H9 (cell line): ENCODE measurements at regions not wholly inside any gene's neighbourhood (a gene's known extent, or its start where the extent isn't known, plus 50 kb on each side); places are given as distances from the start of the nearest gene placed in this dataset.

Experiments
- DNase-seq: peaks from one replicate; pipeline ENCODE4 v3.0.0-alpha.2; 2017
- H2AFZ ChIP-seq: one replicate; pipeline ENCODE4 v1.6.1; 2013; ENCODE audit warnings: mild to moderate bottlenecking, low read length, control low read depth, moderate library complexity
- H2AK5ac ChIP-seq: 2 replicates; pipeline ENCODE4 v1.6.1; 2013; ENCODE audit warnings: low read length, control low read depth, mixed read lengths; ENCODE audit not compliant: insufficient read length
- H2BK120ac ChIP-seq: one replicate; pipeline ENCODE4 v1.6.1; 2013; ENCODE audit warnings: low read depth, mild to moderate bottlenecking, low read length, control low read depth, inconsistent platforms; ENCODE audit not compliant: poor library complexity, severe bottlenecking
- H2BK12ac ChIP-seq: 2 replicates; pipeline ENCODE4 v1.6.1; 2013; ENCODE audit warnings: low read length, control low read depth, mixed read lengths, low read depth; ENCODE audit not compliant: insufficient read length
- H2BK15ac ChIP-seq: 2 replicates; pipeline ENCODE4 v1.6.1; 2013; ENCODE audit warnings: low read depth, low read length, control low read depth
- H2BK20ac ChIP-seq: one replicate; pipeline ENCODE4 v1.6.1; 2013; ENCODE audit warnings: low read depth, mild to moderate bottlenecking, low read length, control low read depth, inconsistent platforms; ENCODE audit not compliant: poor library complexity, severe bottlenecking
- H2BK5ac ChIP-seq: 2 replicates; pipeline ENCODE4 v1.6.1; 2013; ENCODE audit warnings: low read length, control low read depth, mixed read lengths; ENCODE audit not compliant: insufficient read length
- H3K14ac ChIP-seq: 2 replicates; pipeline ENCODE4 v1.6.1; 2013; ENCODE audit warnings: low read length, control low read depth; ENCODE audit not compliant: insufficient read depth
- H3K18ac ChIP-seq: 2 replicates; pipeline ENCODE4 v1.6.1; 2013; ENCODE audit warnings: low read depth, mild to moderate bottlenecking, mixed read lengths, low read length, control low read depth; ENCODE audit not compliant: insufficient read length
- H3K23ac ChIP-seq: 2 replicates; pipeline ENCODE4 v1.6.1; 2013; ENCODE audit warnings: low read length, control low read depth, mixed read lengths, low read depth; ENCODE audit not compliant: insufficient read length
- H3K23me2 ChIP-seq: 2 replicates; pipeline ENCODE4 v1.6.1; 2013; ENCODE audit warnings: low read depth, mild to moderate bottlenecking, mixed read lengths, low read length, control low read depth; ENCODE audit not compliant: insufficient read length, poor library complexity, severe bottlenecking
- H3K27ac ChIP-seq: 2 replicates; pipeline ENCODE4 v1.5.1; 2013; ENCODE audit warnings: low read length, control low read depth, mixed read lengths, low read depth; ENCODE audit not compliant: insufficient read length
- H3K27me3 ChIP-seq: 2 replicates; pipeline ENCODE4 v1.6.1; 2013; ENCODE audit warnings: low read length, control low read depth, inconsistent platforms; ENCODE audit not compliant: insufficient read depth
- H3K4ac ChIP-seq: 2 replicates; pipeline ENCODE4 v1.6.1; 2013; ENCODE audit warnings: low read depth, mild to moderate bottlenecking, control low read depth, inconsistent platforms, low read length, moderate library complexity
- H3K4me1 ChIP-seq: 2 replicates; pipeline ENCODE4 v1.6.1; 2013; ENCODE audit warnings: low read length, control low read depth, inconsistent platforms; ENCODE audit not compliant: insufficient read depth
- H3K4me2 ChIP-seq: 2 replicates; pipeline ENCODE4 v1.6.1; 2013; ENCODE audit warnings: low read length, control low read depth, mixed read lengths; ENCODE audit not compliant: insufficient read length, insufficient read depth
- H3K56ac ChIP-seq: 2 replicates; pipeline ENCODE4 v1.6.1; 2013; ENCODE audit warnings: low read depth, mild to moderate bottlenecking, mixed read lengths, low read length, control low read depth; ENCODE audit not compliant: insufficient read length
- H3K79me1 ChIP-seq: 2 replicates; pipeline ENCODE4 v1.6.1; 2013; ENCODE audit warnings: low read depth, mild to moderate bottlenecking, moderate library complexity, low read length, control low read depth, inconsistent platforms; ENCODE audit not compliant: insufficient read depth, poor library complexity, severe bottlenecking
- H3K79me2 ChIP-seq: 2 replicates; pipeline ENCODE4 v1.6.1; 2013; ENCODE audit warnings: low read length, control low read depth, inconsistent platforms; ENCODE audit not compliant: insufficient read depth
- H3K9ac ChIP-seq: 2 replicates; pipeline ENCODE4 v1.6.1; 2013; ENCODE audit warnings: low read length, control low read depth, mixed read lengths; ENCODE audit not compliant: insufficient read length; ENCODE audit errors: extremely low read depth
- H3K9me3 ChIP-seq: one replicate; pipeline ENCODE4 v1.6.1; 2013; ENCODE audit warnings: low read depth, low read length, inconsistent platforms; ENCODE audit not compliant: control insufficient read depth
- H3T11ph ChIP-seq: one replicate; pipeline ENCODE4 v1.6.1; 2013; ENCODE audit warnings: mild to moderate bottlenecking, low read length, control low read depth, inconsistent platforms
- H4K20me1 ChIP-seq: one replicate; pipeline ENCODE4 v1.6.1; 2013; ENCODE audit not compliant: control insufficient read depth, insufficient read length, insufficient read depth
- H4K5ac ChIP-seq: 2 replicates; pipeline ENCODE4 v1.6.1; 2013; ENCODE audit warnings: low read depth, mild to moderate bottlenecking, mixed read lengths, low read length, control low read depth; ENCODE audit not compliant: insufficient read length
- H4K8ac ChIP-seq: replicated peaks from 2 replicates; pipeline ENCODE4 v1.6.1; 2013; ENCODE audit warnings: low read length, control low read depth, mixed read lengths, low read depth; ENCODE audit not compliant: insufficient read length
- H4K91ac ChIP-seq: 2 replicates; pipeline ENCODE4 v1.6.1; 2013; ENCODE audit warnings: low read depth, mild to moderate bottlenecking, moderate library complexity, mixed read lengths, low read length, control low read depth; ENCODE audit not compliant: insufficient read length
- H3K27ac Mint-ChIP-seq, 3 experiments: 2 replicates in 2 of 3; 3 replicates in 1 of 3; pipeline ENCODE4 v1.8.0; 2020 to 2021; ENCODE audit warnings: mixed read lengths in 3 of 3, mild to moderate bottlenecking in 1 of 3, moderate library complexity in 1 of 3
- H3K27me3 Mint-ChIP-seq: 2 replicates; pipeline ENCODE4 v1.8.0; 2021; ENCODE audit warnings: low read depth, mild to moderate bottlenecking, moderate library complexity, mixed read lengths
- H3K36me3 Mint-ChIP-seq, 3 experiments: 2 replicates in 2 of 3; 3 replicates in 1 of 3; pipeline ENCODE4 v1.8.0; 2020 to 2021; ENCODE audit warnings: low read depth in 3 of 3, mixed read lengths in 3 of 3; ENCODE audit not compliant: insufficient read depth in 1 of 3
- H3K4me1 Mint-ChIP-seq, 2 experiments: 2 replicates each; pipeline ENCODE4 v1.8.0; 2020; ENCODE audit warnings: mixed read lengths in 2 of 2
- H3K4me3 Mint-ChIP-seq, 2 experiments: 2 replicates in 1 of 2; 3 replicates in 1 of 2; pipeline ENCODE4 v1.8.0; 2020 to 2021; ENCODE audit warnings: mild to moderate bottlenecking in 2 of 2, mixed read lengths in 2 of 2, moderate library complexity in 1 of 2
- H3K9me3 Mint-ChIP-seq, 2 experiments: 2 replicates in 1 of 2; 3 replicates in 1 of 2; pipeline ENCODE4 v1.8.0; 2020; ENCODE audit warnings: mild to moderate bottlenecking in 2 of 2, mixed read lengths in 2 of 2, moderate library complexity in 1 of 2
- CTCF ChIP-seq: fragments of 200-600 bp; sonication (generic); conservative IDR thresholded peaks from 3 replicates; pipeline ENCODE4 v1.8.0; 2021; ENCODE audit warnings: antibody characterized with exemption, mild to moderate bottlenecking
- WGBS: extraction: QIAGEN DNeasy Blood & Tissue Kit; methylation state at CpG from one replicate; pipeline ENCODE4 v1.1.7; 2013; ENCODE audit warnings: missing lambda C conversion rate, low lambda C conversion rate, mixed read lengths; ENCODE audit not compliant: insufficient read length; ENCODE audit errors: extremely low coverage; 5-methylcytosine and 5-hydroxymethylcytosine counted together

- no peaks in the 10 kb centered on the region for H3K23me2 ChIP-seq
- H3K9ac ChIP-seq: no peak overlapping the region
- Mint-ChIP-seq H3K27me3 (no peaks in the 10 kb centered on the region), H3K27ac (no peak overlapping the region), H3K4me1 (no peaks in the 10 kb centered on the region), H3K36me3 (peaks cover 0 to 12% (median 2%) of the 10 kb centered on the region in 3 experiments; a peak in 4 of 7 replicates), H3K9me3 (peaks cover 12 to 13% of the 10 kb centered on the region in 2 experiments), H3K4me3 (no peak overlapping the region)
- no peak overlapping the region for H2BK12ac ChIP-seq
- no peak overlapping the region for H2BK120ac ChIP-seq
- no peak overlapping the region for H4K8ac ChIP-seq
- no peaks in the 10 kb centered on the region for H3K9me3 ChIP-seq
- no CpG with 5 or more reads among the region's 4 CpGs for WGBS
- no peak overlapping the region for H2AK5ac ChIP-seq
- H3K27me3 ChIP-seq: no peaks in the 10 kb centered on the region
- no peak for DNase-seq
- H2AFZ ChIP-seq: no peak overlapping the region
- no peak overlapping the region for H2BK20ac ChIP-seq
- no peaks in the 10 kb centered on the region for H3K79me2 ChIP-seq
- H3K56ac ChIP-seq: no peak overlapping the region
- H3T11ph ChIP-seq: no peak overlapping the region
- no peaks in the 10 kb centered on the region for H4K20me1 ChIP-seq
- no peak overlapping the region for H3K18ac ChIP-seq
- no peak overlapping the region for H3K14ac ChIP-seq
- no peak overlapping the region for H2BK5ac ChIP-seq
- no peak overlapping the region for H4K5ac ChIP-seq
- H4K91ac ChIP-seq: no peak overlapping the region
- H3K79me1 ChIP-seq: no peaks in the 10 kb centered on the region
- TF ChIP-seq CTCF: no peak
- no peak overlapping the region for H2BK15ac ChIP-seq
- no peak overlapping the region for H3K4me2 ChIP-seq
- H3K4ac ChIP-seq: no peak overlapping the region
- no peak overlapping the region for H3K23ac ChIP-seq
- H3K27ac ChIP-seq: no peak overlapping the region
- no peaks in the 10 kb centered on the region for H3K4me1 ChIP-seq
Measured at GRCh38 chr13:60836821-60837220, 439.8 kb downstream of the TDRD3 start.
